HG03045 (cell line): ENCODE measurements at regions not wholly inside any gene's neighbourhood (a gene's known extent, or its start where the extent isn't known, plus 50 kb on each side); places are given as distances from the start of the nearest gene placed in this dataset.

Experiments
- ATAC-seq: cut with Tn5 transposase; IDR thresholded peaks from one replicate; pipeline ENCODE4 v1.9.1; 2021; ENCODE audit warnings: mild to moderate bottlenecking, moderate library complexity; ENCODE audit not compliant: unreplicated experiment

GRCh38 chr10:78868861-78869260 is 199.9 kb upstream of the ZMIZ1 start:
- ATAC-seq, result no peak

GRCh38 chr10:78869508-78870454 is 199.0 kb upstream of the ZMIZ1 start:
- ATAC-seq, result no peak

GRCh38 chr10:78870458-78870857 is 198.3 kb upstream of the ZMIZ1 start:
- ATAC-seq, result no peak

GRCh38 chr10:78871796-78872195 is 197.0 kb upstream of the ZMIZ1 start:
- no peak for ATAC-seq

DNA sequence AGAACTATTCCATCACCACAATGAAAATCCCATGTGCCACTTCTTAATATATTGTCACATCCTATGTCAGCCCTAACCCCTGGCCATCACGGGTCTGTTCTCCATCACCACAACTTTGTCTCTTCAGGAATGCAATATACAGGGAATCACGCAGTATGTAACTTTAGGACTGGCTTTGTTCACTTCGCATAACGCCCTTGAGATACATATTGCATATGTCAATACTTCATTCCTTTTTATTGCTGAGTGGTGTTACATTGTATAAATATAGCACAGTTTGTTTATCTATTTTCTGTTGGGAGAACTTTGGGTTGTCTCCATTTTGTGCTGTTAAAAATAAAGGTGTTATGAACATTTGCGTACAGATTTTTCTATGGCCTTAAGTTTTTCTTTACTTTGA is 195.4 kb upstream of the ZMIZ1 start:
- ATAC-seq, result no peak

GRCh38 chr10:78875331-78875877 is 193.4 kb upstream of the ZMIZ1 start:
- ATAC-seq, result no peak

DNA sequence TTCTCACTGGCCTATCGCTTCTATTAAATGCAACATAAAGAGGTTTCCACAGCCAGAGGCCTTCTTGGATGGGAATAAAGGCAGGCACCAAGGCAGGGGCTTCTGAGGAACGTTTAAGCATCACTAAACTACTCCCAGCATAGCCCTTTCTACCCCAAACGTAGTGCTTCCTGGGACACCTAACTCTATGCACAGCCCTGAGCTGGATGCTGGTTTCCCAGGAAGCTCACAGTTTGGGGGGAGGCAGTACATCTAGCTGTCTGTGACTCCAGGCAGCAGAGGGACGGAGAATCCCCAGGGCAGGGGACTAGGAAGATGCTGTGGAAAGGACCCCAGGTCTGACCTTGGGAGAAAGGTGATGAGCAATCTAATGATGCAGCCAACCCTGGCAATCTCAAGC is 192.8 kb upstream of the ZMIZ1 start:
- ATAC-seq, result no peak

DNA sequence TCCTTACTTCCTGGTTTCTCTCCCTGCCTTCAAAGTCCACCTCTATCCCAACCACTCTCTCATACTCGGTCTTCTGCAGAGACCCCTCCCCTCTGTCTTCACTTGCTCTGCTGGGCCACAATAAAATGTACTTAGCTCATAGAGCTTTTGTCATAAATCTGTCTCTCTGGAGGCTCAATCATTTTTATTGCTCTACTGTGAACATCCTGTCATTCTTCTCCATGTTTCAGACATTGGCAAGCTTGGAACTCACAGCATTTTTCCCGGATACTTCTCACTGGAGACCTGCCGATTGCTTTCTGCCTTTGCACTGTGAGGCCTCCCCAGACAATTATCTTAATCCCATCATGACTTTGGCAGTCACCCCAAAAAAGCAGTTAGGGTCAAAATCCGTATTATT is 192.3 kb upstream of the ZMIZ1 start:
- ATAC-seq, result no peak

GRCh38 chr10:78879621-78880020 is 189.1 kb upstream of the ZMIZ1 start:
- no peak for ATAC-seq

DNA sequence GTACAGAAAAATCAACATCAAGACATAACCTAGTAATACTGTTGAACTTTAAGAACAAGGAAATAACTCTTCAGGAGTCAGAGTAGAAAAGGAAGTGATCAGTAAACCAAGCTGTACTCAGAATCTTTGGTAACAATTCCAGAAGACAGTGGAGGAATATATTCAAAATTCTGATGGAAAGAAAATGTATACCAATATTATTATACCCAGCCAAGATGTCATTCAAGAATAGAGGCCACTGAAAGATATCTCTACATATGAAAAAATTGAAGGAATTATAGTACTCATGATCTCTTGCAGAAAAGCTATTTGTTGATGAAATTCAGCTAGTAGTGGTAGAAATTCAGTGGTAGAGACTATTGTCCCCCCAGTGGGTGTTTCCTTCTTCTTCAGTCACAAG is 182.6 kb upstream of the ZMIZ1 start:
- no peak for ATAC-seq

GRCh38 chr10:78889536-78890063 is 179.2 kb upstream of the ZMIZ1 start:
- ATAC-seq, result no peak

- ATAC-seq, result no peak
Measured at GRCh38 chr10:78890506-78890905, 178.3 kb upstream of the ZMIZ1 start.

DNA sequence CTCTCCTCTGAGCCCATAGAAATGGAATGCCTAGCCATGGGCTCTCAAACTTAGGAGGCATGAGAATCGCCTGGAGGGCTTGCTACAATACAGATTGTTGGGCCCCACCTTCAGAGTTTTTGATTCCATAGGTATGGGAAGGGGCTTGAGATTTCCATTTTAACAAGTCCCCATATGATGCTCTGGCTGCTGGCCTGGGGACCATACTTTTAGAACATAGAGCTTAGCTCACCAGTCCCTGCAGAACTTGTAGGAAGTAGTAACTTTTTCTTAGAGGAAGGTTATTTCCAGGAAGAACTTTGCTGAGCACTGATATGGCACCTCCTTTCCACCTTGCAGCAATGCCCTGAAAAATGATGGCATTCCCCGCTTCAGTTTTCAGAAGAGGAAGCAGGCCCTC is 177.0 kb upstream of the ZMIZ1 start:
- no peak for ATAC-seq

GRCh38 chr10:78892338-78893176 is 176.2 kb upstream of the ZMIZ1 start:
- ATAC-seq, result no peak

- ATAC-seq, result no peak
Measured at GRCh38 chr10:78893217-78893616, 175.5 kb upstream of the ZMIZ1 start.

GRCh38 chr10:78894089-78894840 is 174.5 kb upstream of the ZMIZ1 start:
- no peak for ATAC-seq

DNA sequence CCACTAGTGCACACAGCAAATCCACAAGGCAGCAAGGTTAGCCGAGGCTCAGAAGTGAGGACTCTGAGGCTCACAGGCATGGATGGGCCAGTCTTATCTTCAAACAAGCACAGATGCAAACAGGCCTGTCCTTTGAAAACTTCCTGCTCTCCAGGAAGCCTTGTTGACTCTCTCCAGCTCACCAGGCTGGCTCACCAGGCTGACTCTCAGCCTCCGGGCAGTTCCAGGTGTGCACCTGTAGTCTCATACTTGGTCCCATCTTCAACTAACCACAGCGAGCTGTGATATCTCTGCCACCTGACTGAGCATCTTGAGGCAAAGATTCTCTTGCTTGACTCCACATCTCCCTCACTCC is 173.9 kb upstream of the ZMIZ1 start:
- no peak for ATAC-seq

GRCh38 chr10:78895469-78895868 is 173.3 kb upstream of the ZMIZ1 start:
- ATAC-seq, result no peak

- no peak for ATAC-seq
Measured at GRCh38 chr10:78896159-78896928, 172.4 kb upstream of the ZMIZ1 start.
